ENCODE measurements at regions not wholly inside any gene's neighbourhood (a gene's known extent, or its start where the extent isn't known, plus 50 kb on each side); places are given as distances from the start of the nearest gene placed in this dataset.

DNA sequence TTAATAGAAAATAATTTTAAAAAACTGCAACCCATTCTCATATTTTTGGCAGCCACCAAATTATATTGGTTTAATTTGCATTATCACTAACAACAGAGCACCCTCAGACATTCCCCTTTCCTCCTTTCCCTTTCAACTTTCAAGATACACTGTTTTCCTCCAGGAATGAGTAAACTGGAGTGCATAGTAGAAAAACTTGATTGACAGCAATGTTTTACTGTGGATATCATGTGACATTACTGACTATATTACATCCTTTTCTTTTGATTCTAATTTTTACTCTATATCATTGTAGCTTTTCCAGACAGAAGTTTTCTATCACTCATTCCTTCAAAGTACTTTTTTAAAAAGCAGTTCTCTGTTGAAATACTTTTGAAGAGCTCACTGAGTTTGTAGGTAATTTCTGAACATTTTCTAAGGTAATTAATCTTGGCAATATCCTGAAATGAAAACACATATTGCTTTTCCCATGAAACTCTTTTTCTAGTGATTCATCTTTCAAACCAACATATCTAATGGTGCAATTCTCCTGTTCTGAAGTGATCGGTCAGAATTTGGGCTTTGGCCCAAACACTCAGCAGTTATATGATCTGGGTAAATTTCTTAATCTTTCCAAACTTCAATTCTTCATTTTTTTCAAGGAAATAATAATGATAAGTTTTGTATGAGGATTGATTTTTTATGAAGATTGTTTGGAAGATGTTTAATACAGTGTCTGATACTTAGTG is 920.4 kb upstream of the EPHA5 start:
- in situ Hi-C loops (cut with MboI; ENCODE audit: low pct_unique_long_range_greater_than_20kb in 2 of 9, low sequenced_read_pairs in 9 of 9, unreplicated experiment in 9 of 9): no loop called here
- no peak overlapping the region for H3K27ac ChIP-seq
- H3K4me1 ChIP-seq (replicated peaks in 1 of 2): peaks cover 0 to 11% of the 10 kb centered on the region in 2 donors
- H3K4me3 ChIP-seq: no peak overlapping the region
- ATAC-seq (replicated peaks in 6 of 8): no peak
- 0 to 100% (median 95%) methylated on average over 1 of the region's 1 CpG for WGBS, 10 experiments

DNA sequence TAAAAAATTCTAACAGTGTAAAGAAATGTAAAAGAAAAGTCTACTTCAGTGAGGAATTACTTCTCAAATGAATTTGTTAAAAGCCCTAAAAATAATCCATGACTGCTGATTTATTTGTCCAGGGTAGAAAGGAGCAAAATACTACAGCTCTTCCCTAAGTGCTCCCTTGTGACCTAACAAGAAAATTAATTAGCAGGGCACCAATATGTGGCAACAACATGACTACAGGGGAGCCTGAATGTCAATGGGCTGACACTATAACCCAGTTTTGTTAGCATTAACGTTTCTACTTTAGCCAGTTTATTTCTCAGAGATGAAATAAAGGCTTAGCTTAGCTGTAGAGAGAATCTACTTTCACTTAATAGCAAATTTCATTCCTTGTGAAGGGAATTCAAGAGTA is 918.9 kb upstream of the EPHA5 start:
- H3K4me1 ChIP-seq (replicated peaks in 1 of 2): peaks cover 0 to 11% of the 10 kb centered on the region in 2 donors
- WGBS, 10 experiments: 0 to 25% (median 0%) methylated on average over 1 of the region's 1 CpG; no CpG with 5 or more reads in 3 of the 10 experiments
- in situ Hi-C loops (cut with MboI; ENCODE audit: low pct_unique_long_range_greater_than_20kb in 2 of 9, low sequenced_read_pairs in 9 of 9, unreplicated experiment in 9 of 9): no loop called here

DNA sequence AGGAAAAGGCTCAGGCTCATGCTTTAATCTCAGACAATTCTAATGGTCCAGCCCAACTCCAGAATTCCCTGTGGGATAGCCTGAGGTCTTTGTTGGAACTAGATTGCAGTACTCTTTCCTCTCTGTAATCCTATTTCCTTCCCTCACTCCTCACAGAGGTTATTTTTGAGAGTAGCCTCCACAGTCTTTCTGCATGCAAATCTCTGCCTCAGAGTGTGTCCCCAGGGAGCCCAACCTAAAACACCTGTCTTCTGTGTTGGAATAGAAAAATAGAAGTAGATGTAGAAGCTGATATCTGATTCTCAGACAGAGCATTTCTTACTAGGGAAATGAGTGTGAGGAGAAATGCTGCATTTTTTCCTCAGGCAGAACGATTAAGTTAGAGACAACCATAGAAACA is 915.5 kb upstream of the EPHA5 start:
- in situ Hi-C loops (cut with MboI; ENCODE audit: low pct_unique_long_range_greater_than_20kb in 2 of 9, low sequenced_read_pairs in 9 of 9, unreplicated experiment in 9 of 9): no loop called here
- no peak overlapping the region for H3K27ac ChIP-seq
- WGBS, 10 experiments: 0 to 100% (median 45%) methylated on average over 1 of the region's 1 CpG; no CpG with 5 or more reads in 2 of the 10 experiments
- peak in 1 of 8 experiments; percentile 64 for ATAC-seq (replicated peaks in 6 of 8)
- peaks cover 0 to 11% of the 10 kb centered on the region in 2 donors for H3K4me1 ChIP-seq (replicated peaks in 1 of 2)
- H3K4me3 ChIP-seq: no peak overlapping the region

More for the DNA sequence above, 918.9 kb upstream of the EPHA5 start:
- Histone ChIP-seq H3K4me3 (no peak overlapping the region), H3K27ac (no peak overlapping the region)
- ATAC-seq (replicated peaks in 6 of 8): peak in 5 of 8 experiments; percentile 24 to 90 (median 81)

DNA sequence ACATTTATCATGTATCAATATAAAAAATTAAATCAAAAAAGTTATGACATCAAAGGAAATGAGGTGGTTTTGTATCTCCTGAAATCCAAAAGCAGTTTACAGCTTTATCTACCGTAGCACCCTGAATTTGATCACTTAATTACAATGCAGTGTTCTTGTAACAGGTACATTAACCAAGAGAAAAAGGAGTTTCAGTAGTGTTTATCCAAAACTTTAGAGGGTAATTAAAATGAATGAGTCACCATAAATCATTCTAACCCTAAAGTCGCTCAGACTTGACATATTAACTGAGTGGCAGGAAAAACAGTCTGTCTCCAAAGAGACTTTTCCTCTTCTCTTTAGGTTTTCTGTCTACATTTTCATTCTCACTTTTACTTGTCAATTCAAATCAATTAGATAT is 907.6 kb upstream of the EPHA5 start:
- Histone ChIP-seq H3K27ac (no peak overlapping the region), H3K4me3 (no peak overlapping the region), H3K4me1 (replicated peaks in 1 of 2) (no peaks in the 10 kb centered on the region)
- in situ Hi-C loops (cut with MboI; ENCODE audit: low pct_unique_long_range_greater_than_20kb in 2 of 9, low sequenced_read_pairs in 9 of 9, unreplicated experiment in 9 of 9): no loop called here
- ATAC-seq (replicated peaks in 6 of 8): no peak
- WGBS, 10 experiments: 0 to 80% (median 38%) methylated on average over 1 to 2 of the region's 2 CpGs

DNA sequence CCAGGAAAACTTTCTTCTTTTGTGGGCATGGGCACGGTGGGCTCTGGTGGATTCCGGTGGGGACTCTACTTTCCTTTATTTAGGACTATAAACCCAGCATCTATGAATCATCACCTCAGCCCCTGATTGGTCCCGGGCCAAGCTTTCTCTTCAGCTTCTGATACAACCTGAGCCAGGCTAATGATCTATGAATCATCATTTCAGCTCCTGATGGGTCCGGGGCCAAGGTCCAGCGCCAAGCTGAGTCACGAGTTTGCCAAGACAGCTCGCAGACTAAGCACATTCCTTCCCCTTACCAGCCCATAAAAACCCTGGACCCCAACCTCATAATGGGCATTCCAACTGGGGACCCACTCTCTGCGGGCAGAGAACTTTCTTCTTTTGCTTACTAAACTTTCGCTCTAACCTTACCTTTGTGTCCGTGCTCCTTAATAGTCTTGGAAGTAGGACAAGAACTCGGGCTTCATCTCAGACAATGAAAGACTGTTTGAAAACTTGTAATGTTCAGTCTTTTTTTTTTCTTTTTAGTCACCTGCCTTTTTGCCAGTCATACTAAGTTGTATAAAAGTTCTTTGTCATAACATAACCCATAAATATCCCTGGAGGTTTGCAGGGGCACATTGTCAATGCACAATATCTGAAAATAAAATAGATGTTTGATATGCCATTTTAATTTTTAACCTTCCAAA is 904.9 kb upstream of the EPHA5 start:
- no peak overlapping the region for H3K4me3 ChIP-seq
- no peak for ATAC-seq (replicated peaks in 6 of 8)
- 11 to 99% (median 87%) methylated on average over 3 to 9 of the region's 11 CpGs for WGBS, 10 experiments

DNA sequence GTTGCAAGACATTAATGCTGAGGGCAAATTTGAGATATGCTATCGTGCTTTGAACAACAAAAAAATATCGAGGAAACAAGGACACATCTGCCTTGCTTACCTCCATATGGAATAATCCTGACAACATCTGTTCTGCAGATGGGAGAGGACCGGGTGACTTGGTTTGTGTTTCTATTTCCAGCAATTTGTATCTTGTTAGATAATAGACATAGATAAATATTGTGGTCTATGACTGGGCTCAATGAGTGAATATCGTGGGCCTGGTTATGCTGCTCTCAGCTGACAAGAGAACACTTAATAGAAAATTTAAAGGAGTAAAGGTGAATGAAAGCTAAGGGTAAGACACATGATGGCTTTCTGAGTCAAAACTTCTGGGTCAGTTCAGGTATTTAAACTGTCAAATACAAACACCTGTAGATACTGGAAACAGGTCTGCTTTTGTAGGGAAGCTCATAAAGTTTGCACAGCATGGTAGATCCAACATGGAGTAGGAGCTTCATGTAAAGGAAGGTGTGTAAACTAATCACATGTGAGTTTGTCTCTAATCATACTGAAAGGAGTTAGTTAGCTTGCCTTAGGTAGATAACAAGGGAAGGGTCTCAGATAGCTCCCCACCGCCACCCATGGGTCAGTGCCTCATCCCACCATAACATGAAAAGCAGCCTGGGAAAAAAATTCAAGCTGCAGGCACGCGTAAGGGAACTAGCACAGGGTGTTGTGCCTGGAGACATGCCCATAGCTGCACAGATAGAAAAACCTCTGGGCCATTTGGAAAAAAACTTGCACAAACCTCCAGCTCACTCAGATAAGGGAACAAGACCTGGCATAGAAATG is 904.1 kb upstream of the EPHA5 start:
- 0 to 100% (median 90%) methylated on average over 1 to 7 of the region's 7 CpGs for WGBS, 10 experiments
- in situ Hi-C loops (cut with MboI; ENCODE audit: low pct_unique_long_range_greater_than_20kb in 2 of 9, low sequenced_read_pairs in 9 of 9, unreplicated experiment in 9 of 9): no loop called here
- Histone ChIP-seq H3K27ac (no peak overlapping the region), H3K4me1 (replicated peaks in 1 of 2) (no peaks in the 10 kb centered on the region), H3K4me3 (no peak overlapping the region)
- ATAC-seq (replicated peaks in 6 of 8): peak in 1 of 8 experiments; percentile 13

More for the DNA sequence above, 904.9 kb upstream of the EPHA5 start:
- H3K4me1 ChIP-seq (replicated peaks in 1 of 2): no peaks in the 10 kb centered on the region
- no peak overlapping the region for H3K27ac ChIP-seq
- in situ Hi-C loops (cut with MboI; ENCODE audit: low pct_unique_long_range_greater_than_20kb in 2 of 9, low sequenced_read_pairs in 9 of 9, unreplicated experiment in 9 of 9): no loop called here

DNA sequence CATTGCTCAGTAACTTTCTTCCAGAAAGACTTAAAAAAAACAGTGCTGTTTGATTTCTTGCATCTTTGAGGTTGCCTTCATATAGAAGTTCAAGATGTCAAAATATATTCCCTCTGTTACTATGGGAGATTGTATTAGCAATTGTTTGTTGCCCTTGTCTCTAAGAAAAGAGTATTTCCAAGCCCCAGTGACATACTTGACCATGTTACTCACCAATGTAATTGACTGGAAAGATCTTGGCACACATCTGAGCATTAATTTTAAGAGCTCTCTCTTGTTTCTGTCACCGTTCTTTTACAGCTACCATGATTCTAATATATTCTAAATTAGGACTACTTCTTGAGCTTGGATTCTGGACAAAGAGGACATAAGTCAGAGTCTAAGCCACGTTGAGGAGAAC is 902.7 kb upstream of the EPHA5 start:
- WGBS, 10 experiments: 0 to 100% (median 35%) methylated on average over 1 to 2 of the region's 2 CpGs; no CpG with 5 or more reads in 2 of the 10 experiments
- no peak overlapping the region for H3K27ac ChIP-seq
- H3K4me3 ChIP-seq: no peak overlapping the region
- in situ Hi-C loops (cut with MboI; ENCODE audit: low pct_unique_long_range_greater_than_20kb in 2 of 9, low sequenced_read_pairs in 9 of 9, unreplicated experiment in 9 of 9): no loop called here
- peak in 1 of 8 experiments; percentile 17 for ATAC-seq (replicated peaks in 6 of 8)
- no peaks in the 10 kb centered on the region for H3K4me1 ChIP-seq (replicated peaks in 1 of 2)

DNA sequence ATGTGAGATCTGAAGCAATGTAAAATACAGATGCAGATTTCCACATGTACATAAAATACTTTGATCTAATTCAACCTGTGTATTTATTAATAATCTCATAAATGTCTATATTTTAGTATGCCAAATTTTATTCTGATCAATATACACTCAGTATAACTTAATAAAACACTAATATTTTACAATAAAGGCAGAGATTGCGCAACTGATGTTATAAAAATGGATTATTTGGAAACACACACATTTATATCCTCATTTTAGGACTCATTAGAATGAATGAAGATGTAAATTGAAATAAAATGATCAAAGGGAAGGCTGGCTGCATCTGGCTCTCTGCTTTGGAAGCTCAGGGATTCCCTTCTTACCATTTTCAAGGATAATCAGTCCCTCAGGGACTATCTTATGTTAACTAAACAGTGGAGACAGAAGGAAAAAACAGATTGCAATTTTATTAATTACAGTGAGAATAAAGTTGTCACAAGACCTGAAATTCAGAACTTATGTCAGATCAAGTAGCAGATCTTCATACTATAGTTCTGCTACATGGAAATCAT is 900.9 kb upstream of the EPHA5 start:
- no peaks in the 10 kb centered on the region for H3K4me1 ChIP-seq (replicated peaks in 1 of 2)
- no peak for ATAC-seq (replicated peaks in 6 of 8)
- in situ Hi-C loops (cut with MboI; ENCODE audit: low pct_unique_long_range_greater_than_20kb in 2 of 9, low sequenced_read_pairs in 9 of 9, unreplicated experiment in 9 of 9): no loop called here
- H3K27ac ChIP-seq: no peak overlapping the region
- 0 to 100% (median 84%) methylated on average over 1 of the region's 1 CpG; no CpG with 5 or more reads in 2 of the 10 experiments for WGBS, 10 experiments
- no peak overlapping the region for H3K4me3 ChIP-seq

DNA sequence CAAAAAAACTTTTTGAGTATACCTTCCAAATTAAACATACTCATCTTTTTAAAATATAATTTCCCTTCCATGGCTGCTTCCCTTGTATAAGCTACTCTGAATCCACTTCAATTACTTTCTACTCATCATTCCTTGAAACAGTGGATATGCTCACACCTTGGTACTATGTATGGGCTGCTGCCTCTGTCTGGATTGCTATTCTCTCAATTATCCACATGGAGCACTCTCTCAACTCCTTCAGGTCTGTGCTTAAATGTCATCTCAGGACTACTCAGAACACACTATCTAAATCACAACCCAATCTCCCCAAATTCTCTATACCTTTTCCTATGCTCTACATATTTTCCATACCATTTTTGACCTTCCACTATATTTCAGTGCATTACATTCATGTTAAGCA is 898.9 kb upstream of the EPHA5 start:
- Histone ChIP-seq H3K4me3 (no peak overlapping the region), H3K27ac (no peak overlapping the region), H3K4me1 (replicated peaks in 1 of 2) (no peaks in the 10 kb centered on the region)
- ATAC-seq (replicated peaks in 6 of 8): no peak
- in situ Hi-C loops (cut with MboI; ENCODE audit: low pct_unique_long_range_greater_than_20kb in 2 of 9, low sequenced_read_pairs in 9 of 9, unreplicated experiment in 9 of 9): no loop called here

DNA sequence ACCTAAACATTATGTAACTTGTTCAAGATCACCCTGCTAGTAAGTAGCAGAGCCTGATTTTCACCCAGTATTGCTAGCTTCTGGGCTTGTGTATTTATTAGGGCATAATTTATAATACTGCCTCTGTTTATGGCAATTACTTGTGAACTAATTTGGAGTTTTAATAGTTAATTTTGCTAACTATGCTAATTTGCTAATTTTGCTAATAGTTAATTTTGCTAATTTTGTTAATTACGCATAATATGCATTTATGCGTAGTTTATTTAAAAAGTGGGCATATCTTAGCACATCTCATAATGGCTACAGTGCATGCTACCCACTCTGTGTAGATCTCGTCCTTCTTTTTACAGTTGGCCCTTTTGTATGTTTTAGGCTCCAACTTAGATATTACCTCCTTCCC is 898.1 kb upstream of the EPHA5 start:
- Histone ChIP-seq H3K27ac (no peak overlapping the region), H3K4me1 (replicated peaks in 1 of 2) (no peaks in the 10 kb centered on the region), H3K4me3 (no peak overlapping the region)
- ATAC-seq (replicated peaks in 6 of 8): no peak
- in situ Hi-C loops (cut with MboI; ENCODE audit: low pct_unique_long_range_greater_than_20kb in 2 of 9, low sequenced_read_pairs in 9 of 9, unreplicated experiment in 9 of 9): no loop called here
- WGBS, 10 experiments: 6 to 95% (median 73%) methylated on average over 1 to 3 of the region's 3 CpGs; no CpG with 5 or more reads in 2 of the 10 experiments

DNA sequence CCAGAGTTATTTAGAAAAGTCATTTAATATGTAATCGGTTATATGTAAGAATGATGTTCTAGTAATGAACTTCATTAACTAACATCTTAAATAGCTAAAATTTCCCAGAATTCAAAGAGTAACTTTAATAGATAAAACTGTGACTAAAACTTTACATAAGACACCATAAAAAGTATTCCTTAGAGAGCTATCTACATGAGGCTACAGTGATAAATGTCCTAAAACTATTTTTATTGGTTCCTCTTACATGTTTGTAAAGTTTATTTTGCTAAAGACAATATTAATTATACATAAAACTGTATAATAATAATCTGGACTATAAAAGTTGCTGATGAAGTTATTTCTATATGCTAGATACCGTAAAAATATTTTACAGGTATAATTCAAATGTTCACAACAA is 897.7 kb upstream of the EPHA5 start:
- H3K4me1 ChIP-seq (replicated peaks in 1 of 2): no peaks in the 10 kb centered on the region
- no peak overlapping the region for H3K4me3 ChIP-seq
- no peak for ATAC-seq (replicated peaks in 6 of 8)
- H3K27ac ChIP-seq: no peak overlapping the region
- WGBS, 10 experiments: 0 to 100% (median 92%) methylated on average over 1 to 2 of the region's 2 CpGs
- in situ Hi-C loops (cut with MboI; ENCODE audit: low pct_unique_long_range_greater_than_20kb in 2 of 9, low sequenced_read_pairs in 9 of 9, unreplicated experiment in 9 of 9): no loop called here

DNA sequence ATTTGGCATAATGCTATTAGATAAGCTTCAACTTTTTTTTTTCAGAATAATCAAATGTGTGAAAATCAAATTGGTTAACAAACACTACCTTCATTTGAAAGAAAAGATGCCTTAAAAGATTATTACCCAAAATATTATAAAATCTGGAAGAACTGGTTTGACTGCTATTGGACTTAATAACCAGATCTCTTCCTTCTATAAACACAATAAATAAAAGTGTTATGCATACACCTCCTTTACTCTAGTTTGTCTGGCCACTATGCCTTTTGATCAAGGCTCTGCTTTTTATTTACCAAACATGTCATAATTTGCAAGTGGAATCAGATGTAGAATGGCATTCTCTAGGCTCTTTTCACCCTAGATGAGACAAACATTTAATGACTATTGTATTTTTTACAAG is 897.3 kb upstream of the EPHA5 start:
- no peak overlapping the region for H3K27ac ChIP-seq
- no peak for ATAC-seq (replicated peaks in 6 of 8)
- no peak overlapping the region for H3K4me3 ChIP-seq
- no peaks in the 10 kb centered on the region for H3K4me1 ChIP-seq (replicated peaks in 1 of 2)
- in situ Hi-C loops (cut with MboI; ENCODE audit: low pct_unique_long_range_greater_than_20kb in 2 of 9, low sequenced_read_pairs in 9 of 9, unreplicated experiment in 9 of 9): no loop called here

DNA sequence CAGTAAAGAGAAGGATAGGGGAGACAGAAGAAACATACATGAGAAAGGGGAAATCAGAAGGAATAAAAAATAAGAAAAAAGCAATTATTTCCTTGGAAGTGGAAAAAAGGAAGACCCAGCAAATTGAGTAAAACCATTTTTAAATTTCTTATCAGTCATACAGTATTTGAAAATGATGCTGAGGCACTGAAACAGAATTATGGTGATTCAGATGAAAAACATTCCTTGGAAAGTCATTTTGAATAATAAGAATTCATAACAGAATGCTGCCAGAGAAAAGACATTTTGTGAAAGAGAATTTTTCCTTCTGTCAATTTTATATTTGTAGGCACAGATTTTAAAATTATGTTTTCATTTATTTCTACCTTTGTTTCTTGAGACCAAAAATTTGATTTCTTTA is 895.5 kb upstream of the EPHA5 start:
- no peak overlapping the region for H3K4me3 ChIP-seq
- H3K4me1 ChIP-seq (replicated peaks in 1 of 2): no peaks in the 10 kb centered on the region
- H3K27ac ChIP-seq: no peak overlapping the region
- in situ Hi-C loops (cut with MboI; ENCODE audit: low pct_unique_long_range_greater_than_20kb in 2 of 9, low sequenced_read_pairs in 9 of 9, unreplicated experiment in 9 of 9): no loop called here
- no peak for ATAC-seq (replicated peaks in 6 of 8)

Data from motor neuron (in vitro differentiated cells).